Stimulated activated naive CD8-positive, alpha-beta T cell treated with anti-CD3 and anti-CD28 coated beads, Interleukin-15, Interleukin-2, amounts not matched to agents 100 ng/mL and 50 ng/mL, for 24 hours (primary cell): ENCODE measurements at regions not wholly inside any gene's neighbourhood (a gene's known extent, or its start where the extent isn't known, plus 50 kb on each side); places are given as distances from the start of the nearest gene placed in this dataset.

Experiments used
- H3K27ac Mint-ChIP-seq: one replicate; pipeline ENCODE4 v1.8.0; 2021; ENCODE audit warnings: mild to moderate bottlenecking, mixed read lengths
- H3K27me3 Mint-ChIP-seq: one replicate; pipeline ENCODE4 v1.8.0; 2021; ENCODE audit warnings: mixed read lengths
- H3K36me3 Mint-ChIP-seq: one replicate; pipeline ENCODE4 v1.8.0; 2021; ENCODE audit warnings: low read depth, mixed read lengths
- H3K4me1 Mint-ChIP-seq: one replicate; pipeline ENCODE4 v1.8.0; 2021; ENCODE audit warnings: low read depth, mixed read lengths
- H3K4me3 Mint-ChIP-seq: one replicate; pipeline ENCODE4 v1.8.0; 2021; ENCODE audit warnings: mild to moderate bottlenecking, mixed read lengths
- H3K9me3 Mint-ChIP-seq: one replicate; pipeline ENCODE4 v1.8.0; 2021; ENCODE audit warnings: mixed read lengths

- H3K4me3 Mint-ChIP-seq = peak overlapping the region; percentile 76
- H3K27me3 Mint-ChIP-seq = peaks cover 4% of the 10 kb centered on the region
- H3K36me3 Mint-ChIP-seq = peaks cover 4% of the 10 kb centered on the region
- no peaks in the 10 kb centered on the region for H3K9me3 Mint-ChIP-seq
- peaks cover 68% of the 10 kb centered on the region for H3K4me1 Mint-ChIP-seq
- H3K27ac Mint-ChIP-seq = peak overlapping the region; percentile 82
Measured at GRCh38 chr6:45830441-45831139, 185.1 kb downstream of the CLIC5 start.

GRCh38 chr6:45829873-45830272 is 185.8 kb downstream of the CLIC5 start:
- H3K27me3 Mint-ChIP-seq = peaks cover 4% of the 10 kb centered on the region
- no peaks in the 10 kb centered on the region for H3K9me3 Mint-ChIP-seq
- peak overlapping the region; percentile 76 for H3K4me3 Mint-ChIP-seq
- peak overlapping the region; percentile 82 for H3K27ac Mint-ChIP-seq
- H3K36me3 Mint-ChIP-seq = peaks cover 4% of the 10 kb centered on the region
- H3K4me1 Mint-ChIP-seq = peaks cover 61% of the 10 kb centered on the region

- Mint-ChIP-seq H3K36me3 (peaks cover 4% of the 10 kb centered on the region), H3K9me3 (no peaks in the 10 kb centered on the region), H3K27ac (no peak overlapping the region), H3K4me1 (peaks cover 69% of the 10 kb centered on the region), H3K27me3 (peaks cover 4% of the 10 kb centered on the region), H3K4me3 (no peak overlapping the region)
Measured at GRCh38 chr6:45827952-45828530, 187.6 kb downstream of the CLIC5 start.

GRCh38 chr6:45822873-45823272 is 192.8 kb downstream of the CLIC5 start:
- Mint-ChIP-seq H3K27ac (peak overlapping the region; percentile 89), H3K9me3 (peaks cover 7% of the 10 kb centered on the region), H3K36me3 (peaks cover 11% of the 10 kb centered on the region), H3K4me1 (peaks cover 54% of the 10 kb centered on the region), H3K27me3 (no peaks in the 10 kb centered on the region), H3K4me3 (peak overlapping the region; percentile 61)

- Mint-ChIP-seq H3K27ac (peak overlapping the region; percentile 89), H3K4me3 (peak overlapping the region; percentile 68), H3K27me3 (no peaks in the 10 kb centered on the region), H3K36me3 (peaks cover 11% of the 10 kb centered on the region), H3K4me1 (peaks cover 54% of the 10 kb centered on the region), H3K9me3 (peaks cover 7% of the 10 kb centered on the region)
Measured at GRCh38 chr6:45822246-45822812, 193.3 kb downstream of the CLIC5 start.

- Mint-ChIP-seq H3K4me1 (peaks cover 51% of the 10 kb centered on the region), H3K27ac (no peak overlapping the region), H3K36me3 (peaks cover 11% of the 10 kb centered on the region), H3K9me3 (peaks cover 11% of the 10 kb centered on the region), H3K4me3 (no peak overlapping the region), H3K27me3 (peaks cover 7% of the 10 kb centered on the region)
Measured at GRCh38 chr6:45818655-45819054, 197.0 kb downstream of the CLIC5 start.

GRCh38 chr6:45816674-45817297 is 198.9 kb downstream of the CLIC5 start:
- Mint-ChIP-seq H3K9me3 (peaks cover 11% of the 10 kb centered on the region), H3K36me3 (peaks cover 11% of the 10 kb centered on the region), H3K27me3 (peaks cover 14% of the 10 kb centered on the region), H3K4me1 (peaks cover 35% of the 10 kb centered on the region), H3K27ac (no peak overlapping the region), H3K4me3 (no peak overlapping the region)

GRCh38 chr6:45815466-45816125 is 200.1 kb downstream of the CLIC5 start:
- H3K9me3 Mint-ChIP-seq = peaks cover 11% of the 10 kb centered on the region
- peaks cover 23% of the 10 kb centered on the region for H3K4me1 Mint-ChIP-seq
- H3K36me3 Mint-ChIP-seq = peaks cover 7% of the 10 kb centered on the region
- H3K27me3 Mint-ChIP-seq = peaks cover 18% of the 10 kb centered on the region
- H3K27ac Mint-ChIP-seq = no peak overlapping the region
- no peak overlapping the region for H3K4me3 Mint-ChIP-seq

GRCh38 chr6:45814772-45815171 is 200.9 kb downstream of the CLIC5 start:
- Mint-ChIP-seq H3K36me3 (peaks cover 7% of the 10 kb centered on the region), H3K4me1 (peaks cover 22% of the 10 kb centered on the region), H3K27ac (no peak overlapping the region), H3K9me3 (peaks cover 11% of the 10 kb centered on the region), H3K27me3 (peaks cover 21% of the 10 kb centered on the region), H3K4me3 (no peak overlapping the region)

- Mint-ChIP-seq H3K4me1 (peaks cover 22% of the 10 kb centered on the region), H3K27ac (no peak overlapping the region), H3K4me3 (no peak overlapping the region), H3K9me3 (peaks cover 11% of the 10 kb centered on the region), H3K27me3 (peaks cover 24% of the 10 kb centered on the region), H3K36me3 (peaks cover 7% of the 10 kb centered on the region)
Measured at GRCh38 chr6:45813943-45814342, 201.7 kb downstream of the CLIC5 start.

- H3K27ac Mint-ChIP-seq = no peak overlapping the region
- peaks cover under 1% of the 10 kb centered on the region for H3K36me3 Mint-ChIP-seq
- peaks cover 4% of the 10 kb centered on the region for H3K9me3 Mint-ChIP-seq
- peaks cover 30% of the 10 kb centered on the region for H3K4me1 Mint-ChIP-seq
- H3K27me3 Mint-ChIP-seq = peaks cover 24% of the 10 kb centered on the region
- no peak overlapping the region for H3K4me3 Mint-ChIP-seq
Measured at GRCh38 chr6:45812922-45813321, 202.7 kb downstream of the CLIC5 start.

GRCh38 chr6:45808917-45809316 is 206.7 kb downstream of the CLIC5 start:
- no peak overlapping the region for H3K4me3 Mint-ChIP-seq
- peaks cover 17% of the 10 kb centered on the region for H3K27me3 Mint-ChIP-seq

GRCh38 chr6:45808042-45808645 is 207.5 kb downstream of the CLIC5 start:
- Mint-ChIP-seq H3K4me3 (no peak overlapping the region), H3K27ac (no peak overlapping the region), H3K27me3 (peaks cover 16% of the 10 kb centered on the region), H3K4me1 (peaks cover 11% of the 10 kb centered on the region), H3K9me3 (no peaks in the 10 kb centered on the region), H3K36me3 (no peaks in the 10 kb centered on the region)

More at GRCh38 chr6:45808917-45809316, 206.7 kb downstream of the CLIC5 start:
- Mint-ChIP-seq H3K36me3 (no peaks in the 10 kb centered on the region), H3K27ac (no peak overlapping the region), H3K4me1 (peaks cover 16% of the 10 kb centered on the region), H3K9me3 (no peaks in the 10 kb centered on the region)

GRCh38 chr6:45807311-45808041 is 208.2 kb downstream of the CLIC5 start:
- no peaks in the 10 kb centered on the region for H3K36me3 Mint-ChIP-seq
- H3K4me1 Mint-ChIP-seq = peaks cover 11% of the 10 kb centered on the region
- H3K4me3 Mint-ChIP-seq = no peak overlapping the region
- H3K9me3 Mint-ChIP-seq = no peaks in the 10 kb centered on the region
- H3K27me3 Mint-ChIP-seq = peaks cover 10% of the 10 kb centered on the region
- no peak overlapping the region for H3K27ac Mint-ChIP-seq
